GM23338 (cell line): ENCODE measurements at regions not wholly inside any gene's neighbourhood (a gene's known extent, or its start where the extent isn't known, plus 50 kb on each side); places are given as distances from the start of the nearest gene placed in this dataset.
A peak's percentile ranks its signal among the peaks of the same experiment; 100 is the strongest.

Experiments used
- ATAC-seq: fragments of 200-7000 bp; cut with Tn5 transposase; 3 replicates; pipeline ENCODE4 v1.9.1; 2020
- DNase-seq: peaks from one replicate; pipeline ENCODE4 v3.0.0-alpha.2; 2015; ENCODE audit warnings: low spot score
- H2AFZ ChIP-seq: fragments of 200-600 bp; sonication (generic); 2 replicates; pipeline ENCODE4 v1.8.0; 2016; ENCODE audit warnings: antibody characterized with exemption, mild to moderate bottlenecking, moderate library complexity
- H3F3A ChIP-seq: fragments of 200-600 bp; sonication (generic); replicated peaks from 2 replicates; pipeline ENCODE4 v1.8.0; 2017; ENCODE audit warnings: antibody characterized with exemption, mixed run types, low read depth
- H3K27ac ChIP-seq: fragments of 200-600 bp; sonication (generic); 2 replicates; pipeline ENCODE4 v1.6.1; 2016; ENCODE audit warnings: low read depth
- H3K27me3 ChIP-seq: fragments of 200-600 bp; sonication (generic); 2 replicates; pipeline ENCODE4 v1.8.0; 2016; ENCODE audit warnings: mild to moderate bottlenecking, mixed run types, moderate library complexity; ENCODE audit not compliant: insufficient read depth
- H3K36me3 ChIP-seq: fragments of 200-600 bp; sonication (generic); 2 replicates; pipeline ENCODE4 v1.8.0; 2016; ENCODE audit warnings: mild to moderate bottlenecking; ENCODE audit not compliant: insufficient read depth
- H3K4me1 ChIP-seq: fragments of 200-600 bp; sonication (generic); 2 replicates; pipeline ENCODE4 v1.8.0; 2016; ENCODE audit warnings: mild to moderate bottlenecking, moderate library complexity; ENCODE audit not compliant: insufficient read depth
- H3K4me2 ChIP-seq: fragments of 200-600 bp; sonication (generic); 2 replicates; pipeline ENCODE4 v1.7.1; 2017; ENCODE audit warnings: mixed run types
- H3K4me3 ChIP-seq: fragments of 200-600 bp; sonication (generic); 2 replicates; pipeline ENCODE4 v1.6.1; 2016; ENCODE audit warnings: mixed run types
- H3K79me2 ChIP-seq: fragments of 200-600 bp; sonication (generic); replicated peaks from 2 replicates; pipeline ENCODE4 v1.8.0; 2017; ENCODE audit warnings: mild to moderate bottlenecking; ENCODE audit not compliant: insufficient read depth
- H3K9me2 ChIP-seq: fragments of 200-600 bp; sonication (generic); 2 replicates; pipeline ENCODE4 v1.8.0; 2017; ENCODE audit not compliant: insufficient read depth
- H4K20me1 ChIP-seq: fragments of 200-600 bp; sonication (generic); replicated peaks from 2 replicates; pipeline ENCODE4 v1.8.0; 2017; ENCODE audit warnings: mild to moderate bottlenecking; ENCODE audit not compliant: insufficient read depth
- H3K27ac Mint-ChIP-seq: 2 replicates; pipeline ENCODE4 v1.8.0; 2020; ENCODE audit warnings: inconsistent platforms, mild to moderate bottlenecking, moderate library complexity, mixed read lengths
- H3K27me3 Mint-ChIP-seq: 3 replicates; pipeline ENCODE4 v1.8.0; 2022; ENCODE audit warnings: low read depth, mild to moderate bottlenecking, moderate library complexity, mixed read lengths, inconsistent platforms; ENCODE audit not compliant: insufficient read depth, poor library complexity
- H3K36me3 Mint-ChIP-seq: 3 replicates; pipeline ENCODE4 v1.8.0; 2021; ENCODE audit warnings: low read depth, mild to moderate bottlenecking, inconsistent platforms, moderate library complexity, mixed read lengths
- H3K4me1 Mint-ChIP-seq: 3 replicates; pipeline ENCODE4 v1.8.0; 2020; ENCODE audit warnings: mild to moderate bottlenecking, inconsistent platforms, mixed read lengths
- H3K4me3 Mint-ChIP-seq: 3 replicates; pipeline ENCODE4 v1.8.0; 2021; ENCODE audit warnings: moderate library complexity, mild to moderate bottlenecking, inconsistent platforms, mixed read lengths
- H3K9me3 Mint-ChIP-seq: 3 replicates; pipeline ENCODE4 v1.8.0; 2020; ENCODE audit warnings: moderate library complexity, mild to moderate bottlenecking, inconsistent platforms, mixed read lengths
- CREB1 ChIP-seq: fragments of 250-450 bp; sonication (Bioruptor Pico); IDR thresholded peaks from 2 replicates; pipeline ENCODE4 v1.5.0; 2020; ENCODE audit warnings: low read depth, mild to moderate bottlenecking, moderate library complexity
- ETS1 ChIP-seq: IDR thresholded peaks from 2 replicates; pipeline ENCODE4 v1.6.1; 2016; ENCODE audit warnings: antibody characterized with exemption
- EZH2 ChIP-seq: fragments of 200-600 bp; sonication (generic); IDR thresholded peaks from one replicate; pipeline ENCODE4 v1.8.0; 2017; ENCODE audit warnings: antibody characterized with exemption, mild to moderate bottlenecking, low read depth; ENCODE audit not compliant: unreplicated experiment
- EZH2phosphoT487 ChIP-seq: fragments of 200-600 bp; sonication (generic); IDR thresholded peaks from one replicate; pipeline ENCODE4 v1.8.1; 2018; ENCODE audit warnings: antibody characterized with exemption; ENCODE audit not compliant: unreplicated experiment
- JUNB ChIP-seq: IDR thresholded peaks from one replicate; pipeline ENCODE4 v1.6.1; 2016; ENCODE audit warnings: antibody characterized with exemption; ENCODE audit not compliant: unreplicated experiment
- NANOG ChIP-seq: IDR thresholded peaks from 2 replicates; pipeline ENCODE4 v1.6.1; 2016; ENCODE audit warnings: antibody characterized with exemption, borderline replicate concordance
- POLR2AphosphoS5 ChIP-seq: IDR thresholded peaks from 2 replicates; pipeline ENCODE4 v1.6.1; 2016; ENCODE audit warnings: antibody characterized with exemption, low read depth
- STAT1 ChIP-seq: IDR thresholded peaks from one replicate; pipeline ENCODE4 v1.6.1; 2016; ENCODE audit warnings: antibody characterized with exemption; ENCODE audit not compliant: unreplicated experiment
- ZNF114 ChIP-seq: fragments of 250-450 bp; sonication (Bioruptor Pico); IDR thresholded peaks from 2 replicates; pipeline ENCODE4 v1.5.0; 2020; ENCODE audit warnings: mild to moderate bottlenecking, moderate library complexity
- ZNF331 ChIP-seq: fragments of 250-450 bp; sonication (Bioruptor Pico); IDR thresholded peaks from 2 replicates; pipeline ENCODE4 v1.5.0; 2020; ENCODE audit warnings: low read depth, mild to moderate bottlenecking, moderate library complexity
- TF ChIP-seq, protein P1 (sequence below): IDR thresholded peaks from one replicate; pipeline ENCODE4 v1.6.1; 2018; ENCODE audit warnings: antibody characterized with exemption; ENCODE audit not compliant: unreplicated experiment
- TF ChIP-seq, protein P2 (sequence below), 2 experiments: fragments of 200-600 bp in 1 of 2; sonication (generic) in 1 of 2; conservative IDR thresholded peaks; 2 replicates each; pipeline versions ENCODE4 v1.5.1 to v1.6.1; 2016 to 2017; ENCODE audit warnings: antibody characterized with exemption in 2 of 2, low read depth in 2 of 2, mild to moderate bottlenecking in 2 of 2, moderate library complexity in 1 of 2

- no peak overlapping the region for H3K4me2 ChIP-seq
- 0 out of 2 replicates have a peak overlapping the region, but pooled peaks have one; percentile 18 for H3K27ac Mint-ChIP-seq
Observed at GRCh38 chr12:124448241-124448954, 119.0 kb downstream of the NCOR2 start.

GRCh38 chr12:124446364-124446763 is 121.0 kb downstream of the NCOR2 start:
- no peak overlapping the region for H3K27ac ChIP-seq
- TF ChIP-seq, protein P1, sequence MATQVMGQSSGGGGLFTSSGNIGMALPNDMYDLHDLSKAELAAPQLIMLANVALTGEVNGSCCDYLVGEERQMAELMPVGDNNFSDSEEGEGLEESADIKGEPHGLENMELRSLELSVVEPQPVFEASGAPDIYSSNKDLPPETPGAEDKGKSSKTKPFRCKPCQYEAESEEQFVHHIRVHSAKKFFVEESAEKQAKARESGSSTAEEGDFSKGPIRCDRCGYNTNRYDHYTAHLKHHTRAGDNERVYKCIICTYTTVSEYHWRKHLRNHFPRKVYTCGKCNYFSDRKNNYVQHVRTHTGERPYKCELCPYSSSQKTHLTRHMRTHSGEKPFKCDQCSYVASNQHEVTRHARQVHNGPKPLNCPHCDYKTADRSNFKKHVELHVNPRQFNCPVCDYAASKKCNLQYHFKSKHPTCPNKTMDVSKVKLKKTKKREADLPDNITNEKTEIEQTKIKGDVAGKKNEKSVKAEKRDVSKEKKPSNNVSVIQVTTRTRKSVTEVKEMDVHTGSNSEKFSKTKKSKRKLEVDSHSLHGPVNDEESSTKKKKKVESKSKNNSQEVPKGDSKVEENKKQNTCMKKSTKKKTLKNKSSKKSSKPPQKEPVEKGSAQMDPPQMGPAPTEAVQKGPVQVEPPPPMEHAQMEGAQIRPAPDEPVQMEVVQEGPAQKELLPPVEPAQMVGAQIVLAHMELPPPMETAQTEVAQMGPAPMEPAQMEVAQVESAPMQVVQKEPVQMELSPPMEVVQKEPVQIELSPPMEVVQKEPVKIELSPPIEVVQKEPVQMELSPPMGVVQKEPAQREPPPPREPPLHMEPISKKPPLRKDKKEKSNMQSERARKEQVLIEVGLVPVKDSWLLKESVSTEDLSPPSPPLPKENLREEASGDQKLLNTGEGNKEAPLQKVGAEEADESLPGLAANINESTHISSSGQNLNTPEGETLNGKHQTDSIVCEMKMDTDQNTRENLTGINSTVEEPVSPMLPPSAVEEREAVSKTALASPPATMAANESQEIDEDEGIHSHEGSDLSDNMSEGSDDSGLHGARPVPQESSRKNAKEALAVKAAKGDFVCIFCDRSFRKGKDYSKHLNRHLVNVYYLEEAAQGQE, result no peak
- no peak for TF ChIP-seq STAT1
- no peak for TF ChIP-seq EZH2phosphoT487
- TF ChIP-seq ETS1, result no peak
- no peak for TF ChIP-seq POLR2AphosphoS5
- TF ChIP-seq EZH2, result no peak
- no peak for TF ChIP-seq ZNF331
- TF ChIP-seq, protein P2, sequence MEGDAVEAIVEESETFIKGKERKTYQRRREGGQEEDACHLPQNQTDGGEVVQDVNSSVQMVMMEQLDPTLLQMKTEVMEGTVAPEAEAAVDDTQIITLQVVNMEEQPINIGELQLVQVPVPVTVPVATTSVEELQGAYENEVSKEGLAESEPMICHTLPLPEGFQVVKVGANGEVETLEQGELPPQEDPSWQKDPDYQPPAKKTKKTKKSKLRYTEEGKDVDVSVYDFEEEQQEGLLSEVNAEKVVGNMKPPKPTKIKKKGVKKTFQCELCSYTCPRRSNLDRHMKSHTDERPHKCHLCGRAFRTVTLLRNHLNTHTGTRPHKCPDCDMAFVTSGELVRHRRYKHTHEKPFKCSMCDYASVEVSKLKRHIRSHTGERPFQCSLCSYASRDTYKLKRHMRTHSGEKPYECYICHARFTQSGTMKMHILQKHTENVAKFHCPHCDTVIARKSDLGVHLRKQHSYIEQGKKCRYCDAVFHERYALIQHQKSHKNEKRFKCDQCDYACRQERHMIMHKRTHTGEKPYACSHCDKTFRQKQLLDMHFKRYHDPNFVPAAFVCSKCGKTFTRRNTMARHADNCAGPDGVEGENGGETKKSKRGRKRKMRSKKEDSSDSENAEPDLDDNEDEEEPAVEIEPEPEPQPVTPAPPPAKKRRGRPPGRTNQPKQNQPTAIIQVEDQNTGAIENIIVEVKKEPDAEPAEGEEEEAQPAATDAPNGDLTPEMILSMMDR (conservative IDR thresholded peaks at IDR 0.05; ENCODE audit: low read depth in 2 of 2), result no peak
- no peak for TF ChIP-seq JUNB
- no peak for TF ChIP-seq NANOG
- TF ChIP-seq ZNF114 (CRISPR knock-in tag), result no peak

More at GRCh38 chr12:124448241-124448954, 119.0 kb downstream of the NCOR2 start:
- DNase-seq, result no peak
- no peaks in the 10 kb centered on the region for H3K27me3 ChIP-seq
- ATAC-seq, result no peak
- TF ChIP-seq ZNF331 (no peak), CREB1 (no peak), JUNB (no peak)
- H3K36me3 ChIP-seq, result no peaks in the 10 kb centered on the region
- H3K79me2 ChIP-seq, result peaks cover 17% of the 10 kb centered on the region
- no peak overlapping the region for H3K4me3 Mint-ChIP-seq
- H3F3A ChIP-seq, result no peaks in the 10 kb centered on the region
- H2AFZ ChIP-seq, result no peak overlapping the region
- H4K20me1 ChIP-seq, result peaks cover 16% of the 10 kb centered on the region; the same call in 1 of the 2 replicates
- H3K9me2 ChIP-seq, result no peaks in the 10 kb centered on the region
- no peaks in the 10 kb centered on the region for H3K9me3 Mint-ChIP-seq
- H3K36me3 Mint-ChIP-seq, result peaks cover 30% of the 10 kb centered on the region
- peaks cover 4% of the 10 kb centered on the region for H3K27me3 Mint-ChIP-seq
- H3K4me1 Mint-ChIP-seq, result peaks cover 3% of the 10 kb centered on the region; the same call in 2 of the 3 replicates
- no peak overlapping the region for H3K27ac ChIP-seq
- no peak overlapping the region for H3K4me3 ChIP-seq
- H3K4me1 ChIP-seq, result no peaks in the 10 kb centered on the region

More at GRCh38 chr12:124446364-124446763, 121.0 kb downstream of the NCOR2 start:
- H2AFZ ChIP-seq, result no peak overlapping the region
- Mint-ChIP-seq H3K4me3 (no peak overlapping the region), H3K27me3 (peaks cover 8% of the 10 kb centered on the region), H3K9me3 (no peaks in the 10 kb centered on the region), H3K27ac (no peak overlapping the region), H3K36me3 (peaks cover 43% of the 10 kb centered on the region), H3K4me1 (peaks cover 9% of the 10 kb centered on the region)
- H3K4me3 ChIP-seq, result no peak overlapping the region
- H3F3A ChIP-seq, result no peaks in the 10 kb centered on the region
- H3K4me2 ChIP-seq, result no peak overlapping the region
- DNase-seq, result no peak
- peaks cover 17% of the 10 kb centered on the region for H3K79me2 ChIP-seq
- peaks cover 19% of the 10 kb centered on the region; the same call in 1 of the 2 replicates for H4K20me1 ChIP-seq
- H3K9me2 ChIP-seq, result no peaks in the 10 kb centered on the region
- H3K4me1 ChIP-seq, result no peaks in the 10 kb centered on the region
- no peaks in the 10 kb centered on the region for H3K27me3 ChIP-seq
- ATAC-seq, result no peak
- no peaks in the 10 kb centered on the region for H3K36me3 ChIP-seq
